Thymus (tissue), 11 donors: ENCODE measurements at regions not wholly inside any gene's neighbourhood (a gene's known extent, or its start where the extent isn't known, plus 50 kb on each side); places are given as distances from the start of the nearest gene placed in this dataset.

ENCODE experiments used
- DNase-seq, 9 donors: peaks; one replicate each; pipeline ENCODE4 v3.0.0-alpha.2; 2013; ENCODE audit warnings: low spot score in 9 of 9, low read depth in 6 of 9, missing footprints in 1 of 9
- H3K27ac ChIP-seq, 2 donors: one replicate each; pipeline ENCODE4 v1.5.1; 2013; ENCODE audit warnings: control low read depth in 1 of 2, low read depth in 1 of 2, low read length in 1 of 2, mild to moderate bottlenecking in 1 of 2, moderate library complexity in 1 of 2
- H3K27me3 ChIP-seq, 2 donors: one replicate each; pipeline ENCODE4 v1.5.1; 2013; ENCODE audit warnings: low read length in 1 of 2; ENCODE audit not compliant: control insufficient read depth in 2 of 2, insufficient read depth in 1 of 2
- H3K36me3 ChIP-seq, 2 donors: one replicate each; pipeline ENCODE4 v1.5.1; 2013; ENCODE audit warnings: low read length in 1 of 2, mild to moderate bottlenecking in 1 of 2, moderate library complexity in 1 of 2; ENCODE audit not compliant: control insufficient read depth in 2 of 2, insufficient read depth in 2 of 2
- H3K4me1 ChIP-seq, 2 donors: one replicate each; pipeline ENCODE4 v1.5.1; 2013; ENCODE audit warnings: low read length in 2 of 2; ENCODE audit not compliant: control insufficient read depth in 2 of 2, insufficient read depth in 2 of 2
- H3K4me3 ChIP-seq, 2 donors: one replicate each; pipeline ENCODE4 v1.5.1; 2013; ENCODE audit warnings: low read length in 2 of 2, control low read depth in 1 of 2, mild to moderate bottlenecking in 1 of 2
- H3K9me3 ChIP-seq, 2 donors: one replicate each; pipeline ENCODE4 v1.5.1; 2013; ENCODE audit warnings: low read length in 1 of 2, mild to moderate bottlenecking in 1 of 2; ENCODE audit not compliant: control insufficient read depth in 2 of 2, insufficient read depth in 1 of 2
- WGBS: extraction: QIAGEN DNeasy Blood & Tissue Kit; methylation state at CpG from one replicate; pipeline ENCODE4 v1.1.7; 2013; 5-methylcytosine and 5-hydroxymethylcytosine counted together
- donor health status: healthy.

GRCh38 chr7:156497776-156498509 is 142.6 kb upstream of the RNF32 start:
- Histone ChIP-seq H3K36me3 (no peaks in the 10 kb centered on the region), H3K27me3 (no peaks in the 10 kb centered on the region), H3K4me3 (no peak overlapping the region), H3K9me3 (no peaks in the 10 kb centered on the region), H3K27ac (no peak overlapping the region), H3K4me1 (no peaks in the 10 kb centered on the region)
- 92% methylated on average over 17 of the region's 17 CpGs for WGBS
- DNase-seq, result no peak

GRCh38 chr7:156496865-156497264 is 143.7 kb upstream of the RNF32 start:
- no peaks in the 10 kb centered on the region for H3K36me3 ChIP-seq
- H3K4me1 ChIP-seq, result no peaks in the 10 kb centered on the region
- peaks cover 0 to 3% of the 10 kb centered on the region in 2 donors for H3K27me3 ChIP-seq
- no peak overlapping the region for H3K27ac ChIP-seq
- no peaks in the 10 kb centered on the region for H3K9me3 ChIP-seq
- WGBS, result 90% methylated on average over 8 of the region's 8 CpGs
- DNase-seq, result no peak
- H3K4me3 ChIP-seq, result no peak overlapping the region

GRCh38 chr7:156496363-156496769 is 144.2 kb upstream of the RNF32 start:
- no peak overlapping the region for H3K27ac ChIP-seq

GRCh38 chr7:156494960-156495359 is 145.6 kb upstream of the RNF32 start:
- Histone ChIP-seq H3K4me3 (no peak overlapping the region), H3K36me3 (no peaks in the 10 kb centered on the region), H3K4me1 (no peaks in the 10 kb centered on the region), H3K27me3 (peaks cover 0 to 3% of the 10 kb centered on the region in 2 donors), H3K9me3 (no peaks in the 10 kb centered on the region), H3K27ac (no peak overlapping the region)
- DNase-seq, result no peak
- WGBS, result 93% methylated on average over 5 of the region's 5 CpGs

More at GRCh38 chr7:156496363-156496769, 144.2 kb upstream of the RNF32 start:
- Histone ChIP-seq H3K9me3 (no peaks in the 10 kb centered on the region), H3K36me3 (no peaks in the 10 kb centered on the region), H3K27me3 (peaks cover 0 to 3% of the 10 kb centered on the region in 2 donors), H3K4me1 (no peaks in the 10 kb centered on the region), H3K4me3 (no peak overlapping the region)
- no peak for DNase-seq
- 79% methylated on average over 8 of the region's 8 CpGs for WGBS

GRCh38 chr7:156493942-156494341 is 146.6 kb upstream of the RNF32 start:
- H3K27ac ChIP-seq, result no peak overlapping the region
- no peaks in the 10 kb centered on the region for H3K36me3 ChIP-seq
- 96% methylated on average over 7 of the region's 7 CpGs for WGBS
- H3K27me3 ChIP-seq, result peaks cover 0 to 3% of the 10 kb centered on the region in 2 donors
- no peaks in the 10 kb centered on the region for H3K9me3 ChIP-seq
- no peak for DNase-seq
- no peaks in the 10 kb centered on the region for H3K4me1 ChIP-seq
- no peak overlapping the region for H3K4me3 ChIP-seq

GRCh38 chr7:156492170-156492569 is 148.4 kb upstream of the RNF32 start:
- no peak overlapping the region for H3K4me3 ChIP-seq
- H3K9me3 ChIP-seq, result no peaks in the 10 kb centered on the region
- DNase-seq, result no peak
- peaks cover 0 to 3% of the 10 kb centered on the region in 2 donors for H3K27me3 ChIP-seq
- H3K4me1 ChIP-seq, result no peaks in the 10 kb centered on the region
- 91% methylated on average over 9 of the region's 9 CpGs for WGBS
- H3K27ac ChIP-seq, result no peak overlapping the region
- H3K36me3 ChIP-seq, result no peaks in the 10 kb centered on the region

GRCh38 chr7:156491435-156491834 is 149.1 kb upstream of the RNF32 start:
- no peaks in the 10 kb centered on the region for H3K36me3 ChIP-seq
- no peak for DNase-seq
- no peak overlapping the region for H3K4me3 ChIP-seq
- no peaks in the 10 kb centered on the region for H3K9me3 ChIP-seq
- H3K27ac ChIP-seq, result no peak overlapping the region
- 57% methylated on average over 5 of the region's 5 CpGs for WGBS
- H3K4me1 ChIP-seq, result no peaks in the 10 kb centered on the region
- peaks cover 0 to 3% of the 10 kb centered on the region in 2 donors for H3K27me3 ChIP-seq

- Histone ChIP-seq H3K4me1 (no peaks in the 10 kb centered on the region), H3K9me3 (no peaks in the 10 kb centered on the region), H3K4me3 (no peak overlapping the region), H3K27ac (no peak overlapping the region), H3K36me3 (no peaks in the 10 kb centered on the region), H3K27me3 (peaks cover 0 to 3% of the 10 kb centered on the region in 2 donors)
- 95% methylated on average over 8 of the region's 8 CpGs for WGBS
- no peak for DNase-seq
Observed at GRCh38 chr7:156490021-156490800, 150.4 kb upstream of the RNF32 start.

GRCh38 chr7:156487811-156488533 is 152.6 kb upstream of the RNF32 start:
- 85% methylated on average over 12 of the region's 12 CpGs for WGBS
- Histone ChIP-seq H3K9me3 (no peaks in the 10 kb centered on the region), H3K4me3 (no peak overlapping the region), H3K36me3 (no peaks in the 10 kb centered on the region), H3K27ac (no peak overlapping the region), H3K4me1 (no peaks in the 10 kb centered on the region), H3K27me3 (peaks cover 0 to 3% of the 10 kb centered on the region in 2 donors)
- no peak for DNase-seq
